Neural cell (in vitro differentiated cells): ENCODE measurements at regions not wholly inside any gene's neighbourhood (a gene's known extent, or its start where the extent isn't known, plus 50 kb on each side); places are given as distances from the start of the nearest gene placed in this dataset.

Experiments used
- EP300 ChIP-seq: fragments of 450-650 bp; conservative IDR thresholded peaks from 2 replicates; pipeline ENCODE4 v1.6.1; 2014; ENCODE audit warnings: antibody characterized with exemption, mild to moderate bottlenecking, moderate library complexity; ENCODE audit not compliant: poor library complexity, severe bottlenecking
- EZH2 ChIP-seq: fragments of 200-600, 300-800 bp; shearing (Covaris generic), sonication (generic); IDR thresholded peaks from 2 replicates; pipeline ENCODE4 v1.6.1; 2014; ENCODE audit warnings: antibody characterized with exemption, low read length, borderline replicate concordance, mild to moderate bottlenecking; ENCODE audit not compliant: insufficient read depth, poor library complexity, severe bottlenecking
- MXI1 ChIP-seq: fragments of 450-650 bp; conservative IDR thresholded peaks from 2 replicates; pipeline ENCODE4 v1.6.1; 2014; ENCODE audit warnings: antibody characterized with exemption, mild to moderate bottlenecking; ENCODE audit not compliant: poor library complexity, severe bottlenecking
- POLR2AphosphoS5 ChIP-seq: IDR thresholded peaks from 2 replicates; pipeline ENCODE4 v1.6.1; 2012
- RAD21 ChIP-seq: fragments of 450-650 bp; conservative IDR thresholded peaks from 2 replicates; pipeline ENCODE4 v1.6.1; 2014; ENCODE audit warnings: antibody characterized with exemption, mild to moderate bottlenecking, moderate library complexity
- TAF1 ChIP-seq: IDR thresholded peaks from 2 replicates; pipeline ENCODE4 v1.6.1; 2012; ENCODE audit warnings: low read depth
- TF ChIP-seq, protein P1 (sequence below): fragments of 450-650 bp; IDR thresholded peaks from 2 replicates; pipeline ENCODE4 v1.5.1; 2014; ENCODE audit warnings: antibody characterized with exemption, mild to moderate bottlenecking, moderate library complexity; ENCODE audit not compliant: poor library complexity, severe bottlenecking
- TF ChIP-seq, protein P2 (sequence below): IDR thresholded peaks from 2 replicates; pipeline ENCODE4 v1.6.1; 2012; ENCODE audit warnings: borderline replicate concordance

DNA sequence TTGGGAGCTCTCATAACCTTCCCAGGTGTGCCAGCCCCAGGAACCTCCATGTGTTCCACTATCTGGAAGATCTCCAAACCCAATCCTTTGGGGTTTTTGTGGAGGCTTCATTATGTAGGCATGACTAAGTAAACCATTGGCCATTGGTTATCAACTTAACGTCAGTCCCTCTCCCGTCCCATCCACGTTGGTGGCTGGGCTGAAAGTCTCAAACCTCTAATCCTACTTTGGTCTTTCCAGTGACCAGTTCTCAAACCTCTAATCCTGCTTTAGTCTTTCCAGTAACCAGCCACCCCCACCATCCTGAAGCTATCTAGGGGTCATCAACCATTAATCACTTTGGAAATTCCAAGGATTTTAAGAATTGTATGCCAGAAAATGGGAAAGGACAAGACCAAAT is 704.7 kb upstream of the TMEFF2 start:
- TF ChIP-seq, protein P1, sequence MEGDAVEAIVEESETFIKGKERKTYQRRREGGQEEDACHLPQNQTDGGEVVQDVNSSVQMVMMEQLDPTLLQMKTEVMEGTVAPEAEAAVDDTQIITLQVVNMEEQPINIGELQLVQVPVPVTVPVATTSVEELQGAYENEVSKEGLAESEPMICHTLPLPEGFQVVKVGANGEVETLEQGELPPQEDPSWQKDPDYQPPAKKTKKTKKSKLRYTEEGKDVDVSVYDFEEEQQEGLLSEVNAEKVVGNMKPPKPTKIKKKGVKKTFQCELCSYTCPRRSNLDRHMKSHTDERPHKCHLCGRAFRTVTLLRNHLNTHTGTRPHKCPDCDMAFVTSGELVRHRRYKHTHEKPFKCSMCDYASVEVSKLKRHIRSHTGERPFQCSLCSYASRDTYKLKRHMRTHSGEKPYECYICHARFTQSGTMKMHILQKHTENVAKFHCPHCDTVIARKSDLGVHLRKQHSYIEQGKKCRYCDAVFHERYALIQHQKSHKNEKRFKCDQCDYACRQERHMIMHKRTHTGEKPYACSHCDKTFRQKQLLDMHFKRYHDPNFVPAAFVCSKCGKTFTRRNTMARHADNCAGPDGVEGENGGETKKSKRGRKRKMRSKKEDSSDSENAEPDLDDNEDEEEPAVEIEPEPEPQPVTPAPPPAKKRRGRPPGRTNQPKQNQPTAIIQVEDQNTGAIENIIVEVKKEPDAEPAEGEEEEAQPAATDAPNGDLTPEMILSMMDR: no peak
- TF ChIP-seq POLR2AphosphoS5 (no peak), RAD21 (no peak), MXI1 (no peak), EP300 (no peak), TAF1 (no peak), EZH2 (no peak)
- TF ChIP-seq, protein P2, sequence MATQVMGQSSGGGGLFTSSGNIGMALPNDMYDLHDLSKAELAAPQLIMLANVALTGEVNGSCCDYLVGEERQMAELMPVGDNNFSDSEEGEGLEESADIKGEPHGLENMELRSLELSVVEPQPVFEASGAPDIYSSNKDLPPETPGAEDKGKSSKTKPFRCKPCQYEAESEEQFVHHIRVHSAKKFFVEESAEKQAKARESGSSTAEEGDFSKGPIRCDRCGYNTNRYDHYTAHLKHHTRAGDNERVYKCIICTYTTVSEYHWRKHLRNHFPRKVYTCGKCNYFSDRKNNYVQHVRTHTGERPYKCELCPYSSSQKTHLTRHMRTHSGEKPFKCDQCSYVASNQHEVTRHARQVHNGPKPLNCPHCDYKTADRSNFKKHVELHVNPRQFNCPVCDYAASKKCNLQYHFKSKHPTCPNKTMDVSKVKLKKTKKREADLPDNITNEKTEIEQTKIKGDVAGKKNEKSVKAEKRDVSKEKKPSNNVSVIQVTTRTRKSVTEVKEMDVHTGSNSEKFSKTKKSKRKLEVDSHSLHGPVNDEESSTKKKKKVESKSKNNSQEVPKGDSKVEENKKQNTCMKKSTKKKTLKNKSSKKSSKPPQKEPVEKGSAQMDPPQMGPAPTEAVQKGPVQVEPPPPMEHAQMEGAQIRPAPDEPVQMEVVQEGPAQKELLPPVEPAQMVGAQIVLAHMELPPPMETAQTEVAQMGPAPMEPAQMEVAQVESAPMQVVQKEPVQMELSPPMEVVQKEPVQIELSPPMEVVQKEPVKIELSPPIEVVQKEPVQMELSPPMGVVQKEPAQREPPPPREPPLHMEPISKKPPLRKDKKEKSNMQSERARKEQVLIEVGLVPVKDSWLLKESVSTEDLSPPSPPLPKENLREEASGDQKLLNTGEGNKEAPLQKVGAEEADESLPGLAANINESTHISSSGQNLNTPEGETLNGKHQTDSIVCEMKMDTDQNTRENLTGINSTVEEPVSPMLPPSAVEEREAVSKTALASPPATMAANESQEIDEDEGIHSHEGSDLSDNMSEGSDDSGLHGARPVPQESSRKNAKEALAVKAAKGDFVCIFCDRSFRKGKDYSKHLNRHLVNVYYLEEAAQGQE: no peak
